Skeletal muscle satellite cell (primary cell): ENCODE measurements at regions not wholly inside any gene's neighbourhood (a gene's known extent, or its start where the extent isn't known, plus 50 kb on each side); places are given as distances from the start of the nearest gene placed in this dataset.

Experiments used
- H3K27me3 ChIP-seq: 2 replicates; pipeline ENCODE4 v1.7.0; 2013; ENCODE audit warnings: low read length; ENCODE audit not compliant: control insufficient read depth, insufficient read depth
- H3K36me3 ChIP-seq: 2 replicates; pipeline ENCODE4 v1.7.0; 2013; ENCODE audit warnings: mild to moderate bottlenecking, control low read depth, low read length; ENCODE audit not compliant: insufficient read depth
- H3K4me1 ChIP-seq: 2 replicates; pipeline ENCODE4 v1.7.0; 2013; ENCODE audit warnings: low read length; ENCODE audit not compliant: control insufficient read depth, insufficient read depth
- H3K4me2 ChIP-seq: 2 replicates; pipeline ENCODE4 v1.7.0; 2013; ENCODE audit warnings: mild to moderate bottlenecking, low read length
- H3K4me3 ChIP-seq: 2 replicates; pipeline ENCODE4 v1.7.0; 2013; ENCODE audit warnings: low read length
- H3K9ac ChIP-seq: 2 replicates; pipeline ENCODE4 v1.7.0; 2013; ENCODE audit warnings: mild to moderate bottlenecking, low read depth, low read length, moderate library complexity
- H3K9me3 ChIP-seq: replicated peaks from 2 replicates; pipeline ENCODE4 v1.7.0; 2013; ENCODE audit warnings: mild to moderate bottlenecking, control low read depth, low read length

- H3K36me3 ChIP-seq = no peaks in the 10 kb centered on the region
- no peak overlapping the region for H3K4me3 ChIP-seq
- no peaks in the 10 kb centered on the region for H3K4me1 ChIP-seq
- H3K4me2 ChIP-seq = no peak overlapping the region
- no peak overlapping the region for H3K9ac ChIP-seq
- H3K27me3 ChIP-seq = no peaks in the 10 kb centered on the region
- no peaks in the 10 kb centered on the region for H3K9me3 ChIP-seq
These were observed 985.8 kb downstream of the REEP3 start for GRCh38 chr10:64506963-64507362.

- H3K36me3 ChIP-seq = no peaks in the 10 kb centered on the region
- H3K9ac ChIP-seq = no peak overlapping the region
- H3K9me3 ChIP-seq = no peaks in the 10 kb centered on the region
- H3K4me3 ChIP-seq = no peak overlapping the region
- H3K4me1 ChIP-seq = no peaks in the 10 kb centered on the region
- H3K4me2 ChIP-seq = no peak overlapping the region
- H3K27me3 ChIP-seq = no peaks in the 10 kb centered on the region
These were observed 986.4 kb downstream of the REEP3 start for GRCh38 chr10:64507651-64508028.

GRCh38 chr10:64508029-64508661, 986.9 kb downstream of the REEP3 start:
- Histone ChIP-seq H3K27me3 (no peaks in the 10 kb centered on the region), H3K4me2 (no peak overlapping the region), H3K36me3 (no peaks in the 10 kb centered on the region), H3K4me3 (no peak overlapping the region), H3K9ac (no peak overlapping the region), H3K4me1 (no peaks in the 10 kb centered on the region), H3K9me3 (no peaks in the 10 kb centered on the region)

GRCh38 chr10:64515970-64516699, 994.9 kb downstream of the REEP3 start:
- H3K36me3 ChIP-seq = no peaks in the 10 kb centered on the region
- H3K4me1 ChIP-seq = no peaks in the 10 kb centered on the region
- no peak overlapping the region for H3K4me2 ChIP-seq
- H3K27me3 ChIP-seq = peaks cover 2% of the 10 kb centered on the region
- H3K9ac ChIP-seq = no peak overlapping the region
- H3K9me3 ChIP-seq = no peaks in the 10 kb centered on the region
- no peak overlapping the region for H3K4me3 ChIP-seq

- H3K9ac ChIP-seq = no peak overlapping the region
These were observed 997.3 kb downstream of the REEP3 start for GRCh38 chr10:64518456-64518855.

GRCh38 chr10:64519427-64519826, 998.2 kb downstream of the REEP3 start:
- Histone ChIP-seq H3K4me3 (no peak overlapping the region), H3K36me3 (no peaks in the 10 kb centered on the region), H3K9ac (no peak overlapping the region), H3K4me1 (no peaks in the 10 kb centered on the region), H3K27me3 (peaks cover 5% of the 10 kb centered on the region), H3K9me3 (no peaks in the 10 kb centered on the region), H3K4me2 (no peak overlapping the region)

More at GRCh38 chr10:64518456-64518855, 997.3 kb downstream of the REEP3 start:
- peaks cover 5% of the 10 kb centered on the region for H3K27me3 ChIP-seq
- no peak overlapping the region for H3K4me2 ChIP-seq
- no peak overlapping the region for H3K4me3 ChIP-seq
- no peaks in the 10 kb centered on the region for H3K9me3 ChIP-seq
- H3K36me3 ChIP-seq = no peaks in the 10 kb centered on the region
- H3K4me1 ChIP-seq = no peaks in the 10 kb centered on the region

- H3K9me3 ChIP-seq = no peaks in the 10 kb centered on the region
- H3K36me3 ChIP-seq = no peaks in the 10 kb centered on the region
- H3K9ac ChIP-seq = no peak overlapping the region
- peaks cover 5% of the 10 kb centered on the region for H3K27me3 ChIP-seq
- H3K4me3 ChIP-seq = no peak overlapping the region
- H3K4me1 ChIP-seq = no peaks in the 10 kb centered on the region
- H3K4me2 ChIP-seq = no peak overlapping the region
These were observed 998.6 kb downstream of the REEP3 start for GRCh38 chr10:64519831-64520230.

GRCh38 chr10:64523065-64523759, 1002.0 kb downstream of the REEP3 start:
- Histone ChIP-seq H3K36me3 (no peaks in the 10 kb centered on the region), H3K4me2 (no peak overlapping the region), H3K4me3 (no peak overlapping the region), H3K9ac (no peak overlapping the region), H3K4me1 (no peaks in the 10 kb centered on the region), H3K27me3 (peaks cover 5% of the 10 kb centered on the region), H3K9me3 (no peaks in the 10 kb centered on the region)

GRCh38 chr10:64528294-64529002, 1007.2 kb downstream of the REEP3 start:
- no peaks in the 10 kb centered on the region for H3K4me1 ChIP-seq
- no peaks in the 10 kb centered on the region for H3K36me3 ChIP-seq
- no peaks in the 10 kb centered on the region for H3K9me3 ChIP-seq
- no peaks in the 10 kb centered on the region for H3K27me3 ChIP-seq
- no peak overlapping the region for H3K9ac ChIP-seq
- H3K4me2 ChIP-seq = no peak overlapping the region
- no peak overlapping the region for H3K4me3 ChIP-seq

- Histone ChIP-seq H3K9me3 (no peaks in the 10 kb centered on the region), H3K4me3 (no peak overlapping the region), H3K36me3 (no peaks in the 10 kb centered on the region), H3K4me2 (no peak overlapping the region), H3K9ac (no peak overlapping the region), H3K4me1 (no peaks in the 10 kb centered on the region), H3K27me3 (no peaks in the 10 kb centered on the region)
These were observed 1007.8 kb downstream of the REEP3 start for GRCh38 chr10:64529003-64529350.

GRCh38 chr10:64534616-64535015, 1013.4 kb downstream of the REEP3 start:
- Histone ChIP-seq H3K27me3 (no peaks in the 10 kb centered on the region), H3K36me3 (no peaks in the 10 kb centered on the region), H3K4me1 (no peaks in the 10 kb centered on the region), H3K4me2 (no peak overlapping the region), H3K4me3 (no peak overlapping the region), H3K9me3 (no peaks in the 10 kb centered on the region), H3K9ac (no peak overlapping the region)
